OCI-LY1 (cell line): ENCODE measurements at regions not wholly inside any gene's neighbourhood (a gene's known extent, or its start where the extent isn't known, plus 50 kb on each side); places are given as distances from the start of the nearest gene placed in this dataset.

Source experiments
- CTCF ChIP-seq: fragments of 200-600 bp; sonication (generic), shearing (Covaris generic); IDR thresholded peaks from 2 replicates; pipeline ENCODE4 v1.5.1; 2017; ENCODE audit warnings: mild to moderate bottlenecking, antibody characterized with exemption, low read length, moderate library complexity, mixed read lengths
- EZH2 ChIP-seq: fragments of 200-600 bp; sonication (generic), shearing (Covaris generic); IDR thresholded peaks from 2 replicates; pipeline ENCODE4 v1.8.0; 2017; ENCODE audit warnings: borderline replicate concordance, mixed run types, mild to moderate bottlenecking, antibody characterized with exemption, low read length, moderate library complexity, mixed read lengths

- TF ChIP-seq CTCF (no peak), EZH2 (no peak)
Measured at GRCh38 chr5:33136785-33137184, 304.0 kb upstream of the TARS1 start.
